HEK293 (cell line): ENCODE measurements at regions not wholly inside any gene's neighbourhood (a gene's known extent, or its start where the extent isn't known, plus 50 kb on each side); places are given as distances from the start of the nearest gene placed in this dataset.

ENCODE experiments used
- CTCF ChIP-seq: fragments of 450-650 bp; formaldehyde crosslinking; IDR thresholded peaks from 2 replicates; pipeline ENCODE4 v1.5.1; 2016; ENCODE audit warnings: missing biosample characterization, missing genetic modification characterization
- ZNF274 ChIP-seq, 2 experiments: fragments of 200-500 bp in 1 of 2; fragments of 450-650 bp in 1 of 2; sonication (Bioruptor generic) in 1 of 2; formaldehyde crosslinking in 1 of 2; IDR thresholded peaks; 2 replicates each; pipeline versions ENCODE4 v1.5.1 to v1.6.1; 2014 to 2016; ENCODE audit warnings: borderline replicate concordance in 1 of 2, inconsistent platforms in 1 of 2, low read length in 1 of 2, missing biosample characterization in 1 of 2, missing genetic modification characterization in 1 of 2
- ZNF280C ChIP-seq: fragments of 450-650 bp; formaldehyde crosslinking; IDR thresholded peaks from 2 replicates; pipeline ENCODE4 v1.5.1; 2016; ENCODE audit warnings: missing biosample characterization, missing genetic modification characterization
- ZNF704 ChIP-seq: fragments of 450-650 bp; formaldehyde crosslinking; IDR thresholded peaks from 2 replicates; pipeline ENCODE4 v1.5.1; 2016; ENCODE audit warnings: missing biosample characterization, missing genetic modification characterization

- TF ChIP-seq ZNF280C, result no peak
- no peak for TF ChIP-seq ZNF274 (IDR thresholded peaks at IDR 0.05; ENCODE audit: low read length)
- TF ChIP-seq ZNF274 (tag by site-specific recombination; IDR thresholded peaks at IDR 0.05; ENCODE audit: borderline replicate concordance), result no peak
- no peak for TF ChIP-seq CTCF (tag by site-specific recombination)
- no peak for TF ChIP-seq ZNF704 (tag by site-specific recombination)
These were observed 991.8 kb downstream of the GBE1 start for GRCh38 chr3:80769683-80770082.
